SK-N-SH (cell line): ENCODE measurements at regions not wholly inside any gene's neighbourhood (a gene's known extent, or its start where the extent isn't known, plus 50 kb on each side); places are given as distances from the start of the nearest gene placed in this dataset.

Experiments
- CTCF ChIA-PET: fragments of 300-600, 350-600 bp; formaldehyde crosslinking; extraction: SDS; loops from one replicate; lab custom pipeline; 2021; lab: Yijun Ruan, JAX
- POLR2A ChIA-PET: fragments of 350-600 bp; sonication (Branson Sonifier 250); formaldehyde crosslinking; extraction: SDS; loops from one replicate; lab custom pipeline; 2020; ENCODE audit warnings: antibody characterized with exemption, inconsistent platforms; lab: Yijun Ruan, JAX
- DNase-seq: peaks from one replicate; pipeline ENCODE4 v3.0.0; 2012
- H2AFZ ChIP-seq: fragments of 200-600 bp; sonication (generic); 2 replicates; pipeline ENCODE4 v1.8.1; 2016; ENCODE audit warnings: antibody characterized with exemption, mild to moderate bottlenecking, low read depth
- H3F3A ChIP-seq: fragments of 200-600 bp; sonication (generic); replicated peaks from 2 replicates; pipeline ENCODE3; 2016; ENCODE audit warnings: antibody characterized with exemption, mild to moderate bottlenecking; ENCODE audit not compliant: insufficient read depth
- H3K27ac ChIP-seq, 2 experiments: fragments of 200-500 bp in 1 of 2; fragments of 200-600 bp in 1 of 2; sonication (Bioruptor generic) in 1 of 2; sonication (generic), shearing (Covaris generic) in 1 of 2; 2 replicates each; pipeline versions ENCODE4 v1.5.1 to v1.6.1; 2014 to 2016; ENCODE audit warnings: low read depth in 2 of 2, inconsistent platforms in 1 of 2, low read length in 1 of 2, mild to moderate bottlenecking in 1 of 2, mixed read lengths in 1 of 2
- H3K27me3 ChIP-seq: fragments of 200-600 bp; sonication (generic), shearing (Covaris generic); 2 replicates; pipeline ENCODE4 v1.6.1; 2016; ENCODE audit warnings: mixed run types; ENCODE audit not compliant: insufficient read depth
- H3K36me3 ChIP-seq, 2 experiments: fragments of 200-500 bp in 1 of 2; fragments of 200-600 bp in 1 of 2; sonication (Bioruptor generic) in 1 of 2; sonication (generic) in 1 of 2; replicated peaks in 1 of 2; 2 replicates each; pipeline versions ENCODE3 to v1.5.1; 2014 to 2016; ENCODE audit warnings: low read length in 1 of 2, mild to moderate bottlenecking in 1 of 2; ENCODE audit not compliant: insufficient read depth in 2 of 2, control insufficient read depth in 1 of 2
- H3K4me1 ChIP-seq, 2 experiments: fragments of 200-500 bp in 1 of 2; fragments of 200-600 bp in 1 of 2; sonication (Bioruptor generic) in 1 of 2; sonication (generic), shearing (Covaris generic) in 1 of 2; 2 replicates each; pipeline versions ENCODE4 v1.5.1 to v1.6.1; 2014 to 2016; ENCODE audit warnings: low read depth in 1 of 2, low read length in 1 of 2, mixed run types in 1 of 2; ENCODE audit not compliant: insufficient read depth in 2 of 2, control insufficient read depth in 1 of 2
- H3K4me2 ChIP-seq: fragments of 200-600 bp; sonication (generic), shearing (Covaris generic); 2 replicates; pipeline ENCODE4 v1.6.1; 2017; ENCODE audit warnings: mixed run types
- H3K4me3 ChIP-seq, 2 experiments: fragments of 200-500 bp in 1 of 2; fragments of 200-600 bp in 1 of 2; sonication (Bioruptor generic) in 1 of 2; sonication (generic), shearing (Covaris generic) in 1 of 2; 2 replicates each; pipeline versions ENCODE4 v1.5.1 to v1.8.1; 2014 to 2016; ENCODE audit warnings: low read depth in 2 of 2, inconsistent platforms in 1 of 2, low read length in 1 of 2, mild to moderate bottlenecking in 1 of 2, mixed read lengths in 1 of 2, moderate library complexity in 1 of 2
- H3K79me2 ChIP-seq: fragments of 200-600 bp; sonication (generic); 2 replicates; pipeline ENCODE4 v1.8.1; 2017; ENCODE audit warnings: mild to moderate bottlenecking; ENCODE audit not compliant: insufficient read depth
- H3K9ac ChIP-seq: fragments of 200-600 bp; sonication (generic); 2 replicates; pipeline ENCODE4 v1.6.1; 2017; ENCODE audit warnings: mixed run types
- H3K9me2 ChIP-seq: fragments of 200-600 bp; sonication (generic); 2 replicates; pipeline ENCODE4 v1.6.1; 2017; ENCODE audit warnings: mixed run types
- H3K9me3 ChIP-seq: fragments of 200-600 bp; sonication (generic); 2 replicates; pipeline ENCODE4 v1.6.1; 2017; ENCODE audit warnings: mixed run types, mild to moderate bottlenecking, moderate library complexity
- H4K20me1 ChIP-seq: fragments of 200-600 bp; sonication (generic); 2 replicates; pipeline ENCODE4 v1.6.1; 2017; ENCODE audit warnings: mild to moderate bottlenecking, mixed run types; ENCODE audit not compliant: insufficient read depth
- ELF1 ChIP-seq: IDR thresholded peaks from 2 replicates; pipeline ENCODE4 v1.4.0; 2012
- EZH2phosphoT487 ChIP-seq: fragments of 200-600 bp; sonication (generic); IDR thresholded peaks from 2 replicates; pipeline ENCODE4 v1.6.1; 2017; ENCODE audit warnings: low read depth, mixed run types, mild to moderate bottlenecking, antibody characterized with exemption, moderate library complexity, borderline replicate concordance
- FOXJ3 ChIP-seq: sonication (generic); formaldehyde crosslinking; IDR thresholded peaks from 2 replicates; pipeline ENCODE4 v1.5.1; 2020; ENCODE audit warnings: mild to moderate bottlenecking, missing genetic modification reagents
- PBX3 ChIP-seq: IDR thresholded peaks from 2 replicates; pipeline ENCODE4; 2012
- TAF1 ChIP-seq: IDR thresholded peaks from 2 replicates; pipeline ENCODE4 v1.6.1; 2012; ENCODE audit warnings: low read depth, mild to moderate bottlenecking, low read length, moderate library complexity, borderline replicate concordance
- TCF12 ChIP-seq: IDR thresholded peaks from 2 replicates; pipeline ENCODE4 v1.4.0; 2012
- WGBS: methylation state at CpG from one replicate; pipeline ENCODE4 v1.1.6; 2017; ENCODE audit warnings: low lambda C conversion rate; 5-methylcytosine and 5-hydroxymethylcytosine counted together
- TF ChIP-seq, protein P1 (sequence below): fragments of 150-350 bp; IDR thresholded peaks from 2 replicates; pipeline ENCODE4 v1.6.1; 2017; ENCODE audit warnings: antibody characterized with exemption, low read length, low read depth, borderline replicate concordance
- TF ChIP-seq, protein P2 (sequence below): fragments of 200-600 bp; sonication (generic); IDR thresholded peaks from 2 replicates; pipeline ENCODE4 v1.6.1; 2017; ENCODE audit warnings: antibody characterized with exemption, mild to moderate bottlenecking, moderate library complexity

DNA sequence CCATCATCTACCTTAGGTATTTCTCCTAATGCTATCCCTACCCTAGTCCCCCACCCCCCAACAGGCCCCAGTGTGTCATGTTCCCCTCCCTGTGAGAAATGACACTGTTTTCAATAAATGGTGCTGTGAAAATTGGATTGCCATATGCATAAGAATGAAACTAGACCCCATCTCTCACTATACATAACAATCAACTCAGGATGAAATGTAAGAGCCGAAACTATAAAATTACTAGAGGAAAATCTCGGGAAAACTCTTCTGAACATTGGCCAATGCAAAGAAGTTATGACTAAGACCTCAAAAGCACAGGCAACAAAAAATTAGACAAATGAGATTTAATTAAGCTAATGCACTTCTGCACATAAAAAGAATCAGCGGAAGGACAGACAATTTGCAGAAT is 138.2 kb downstream of the SUCLA2 start:
- Histone ChIP-seq H3K27me3 (no peaks in the 10 kb centered on the region), H4K20me1 (no peaks in the 10 kb centered on the region), H3K4me2 (no peak overlapping the region), H3K9me3 (no peaks in the 10 kb centered on the region), H3K9me2 (no peaks in the 10 kb centered on the region), H3K9ac (no peak overlapping the region), H3K27ac (no peak overlapping the region), H3K36me3 (no peaks in the 10 kb centered on the region), H2AFZ (no peak overlapping the region), H3K4me1 (no peaks in the 10 kb centered on the region; a peak in 1 of 4 replicates), H3K4me3 (no peak overlapping the region), H3F3A (no peaks in the 10 kb centered on the region), H3K79me2 (no peaks in the 10 kb centered on the region)
- CTCF ChIA-PET = interaction anchor here (0.6 kb wide), 2 partner anchors 37 to 316 kb away, joined by 3 to 4 read pairs; no protein-coding TSS in a partner anchor
- TF ChIP-seq PBX3 = no peak
- no peak for TF ChIP-seq FOXJ3
- no peak for TF ChIP-seq EZH2phosphoT487
- TF ChIP-seq, protein P1, sequence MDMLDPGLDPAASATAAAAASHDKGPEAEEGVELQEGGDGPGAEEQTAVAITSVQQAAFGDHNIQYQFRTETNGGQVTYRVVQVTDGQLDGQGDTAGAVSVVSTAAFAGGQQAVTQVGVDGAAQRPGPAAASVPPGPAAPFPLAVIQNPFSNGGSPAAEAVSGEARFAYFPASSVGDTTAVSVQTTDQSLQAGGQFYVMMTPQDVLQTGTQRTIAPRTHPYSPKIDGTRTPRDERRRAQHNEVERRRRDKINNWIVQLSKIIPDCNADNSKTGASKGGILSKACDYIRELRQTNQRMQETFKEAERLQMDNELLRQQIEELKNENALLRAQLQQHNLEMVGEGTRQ = no peak
- no peak for TF ChIP-seq TAF1
- WGBS = 60% methylated on average over 3 of the region's 3 CpGs
- POLR2A ChIA-PET = no interaction called here
- no peak for DNase-seq

DNA sequence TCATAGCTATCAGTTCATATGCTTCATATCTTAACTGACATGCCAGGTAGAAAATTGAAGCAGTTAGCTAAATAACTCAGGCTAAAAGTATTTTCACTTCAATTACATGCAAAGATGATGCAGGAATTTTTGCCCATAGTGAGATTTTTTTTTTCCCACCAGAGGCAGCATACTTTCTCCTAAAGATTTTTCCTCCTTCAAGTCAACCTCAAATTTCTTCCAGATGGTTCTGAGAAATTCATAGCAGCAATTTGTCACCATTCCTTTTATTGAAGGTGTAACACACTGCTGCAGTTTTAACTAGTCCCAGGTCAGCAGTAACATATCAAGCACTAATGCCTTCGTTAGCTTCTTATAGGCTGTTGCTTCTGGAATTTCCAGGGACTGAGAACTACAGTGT is 141.9 kb downstream of the SUCLA2 start:
- Histone ChIP-seq H3K9me2 (no peaks in the 10 kb centered on the region), H3K36me3 (no peaks in the 10 kb centered on the region), H3K4me3 (no peak overlapping the region), H3K27me3 (no peaks in the 10 kb centered on the region), H3K27ac (peak overlapping the region in 1 of 2 experiments; percentile 34; a peak in 2 of 4 replicates), H3K79me2 (no peaks in the 10 kb centered on the region), H3K9me3 (no peaks in the 10 kb centered on the region), H3K4me1 (no peaks in the 10 kb centered on the region; a peak in 1 of 4 replicates), H3K4me2 (peak overlapping the region; percentile 17; the same call in 1 of the 2 replicates), H4K20me1 (no peaks in the 10 kb centered on the region), H3F3A (no peaks in the 10 kb centered on the region), H3K9ac (no peak overlapping the region), H2AFZ (peak overlapping the region; percentile 8; the same call in 1 of the 2 replicates)
- TF ChIP-seq TCF12 = peak; percentile 25; the same call in 1 of the 2 replicates
- TF ChIP-seq, protein P2, sequence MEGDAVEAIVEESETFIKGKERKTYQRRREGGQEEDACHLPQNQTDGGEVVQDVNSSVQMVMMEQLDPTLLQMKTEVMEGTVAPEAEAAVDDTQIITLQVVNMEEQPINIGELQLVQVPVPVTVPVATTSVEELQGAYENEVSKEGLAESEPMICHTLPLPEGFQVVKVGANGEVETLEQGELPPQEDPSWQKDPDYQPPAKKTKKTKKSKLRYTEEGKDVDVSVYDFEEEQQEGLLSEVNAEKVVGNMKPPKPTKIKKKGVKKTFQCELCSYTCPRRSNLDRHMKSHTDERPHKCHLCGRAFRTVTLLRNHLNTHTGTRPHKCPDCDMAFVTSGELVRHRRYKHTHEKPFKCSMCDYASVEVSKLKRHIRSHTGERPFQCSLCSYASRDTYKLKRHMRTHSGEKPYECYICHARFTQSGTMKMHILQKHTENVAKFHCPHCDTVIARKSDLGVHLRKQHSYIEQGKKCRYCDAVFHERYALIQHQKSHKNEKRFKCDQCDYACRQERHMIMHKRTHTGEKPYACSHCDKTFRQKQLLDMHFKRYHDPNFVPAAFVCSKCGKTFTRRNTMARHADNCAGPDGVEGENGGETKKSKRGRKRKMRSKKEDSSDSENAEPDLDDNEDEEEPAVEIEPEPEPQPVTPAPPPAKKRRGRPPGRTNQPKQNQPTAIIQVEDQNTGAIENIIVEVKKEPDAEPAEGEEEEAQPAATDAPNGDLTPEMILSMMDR = peak; percentile 32
- no peak for TF ChIP-seq ELF1
- DNase-seq = no peak
- WGBS = 47% methylated on average over 1 of the region's 1 CpG
- CTCF ChIA-PET = interaction anchor here (0.7 kb wide), 1 partner anchor 23 kb away, joined by 3 read pairs; no protein-coding TSS in a partner anchor
- POLR2A ChIA-PET = interaction anchor here (0.6 kb wide), 1 partner anchor 882 kb away, joined by 3 read pairs; no protein-coding TSS in a partner anchor
